A673 (cell line): ENCODE measurements at regions not wholly inside any gene's neighbourhood (a gene's known extent, or its start where the extent isn't known, plus 50 kb on each side); places are given as distances from the start of the nearest gene placed in this dataset.

ENCODE experiments used
- BruUV-seq: library from RNA; stranded (reverse); fragments of 400-500 nt; replicated peaks from 2 replicates; lab custom pipeline; 2021; lab: Mats Ljungman, UMichigan
- CTCF ChIA-PET: fragments of 300-600 bp; sonication (Branson Sonifier 250); formaldehyde crosslinking; loops from one replicate; lab custom pipeline; 2022; ENCODE audit warnings: antibody characterized with exemption; lab: Charles Lee
- POLR2A ChIA-PET: fragments of 300-600 bp; sonication (Branson Sonifier 250); formaldehyde crosslinking; loops from one replicate; lab custom pipeline; 2022; ENCODE audit warnings: antibody characterized with exemption; ENCODE audit not compliant: low non-redundant PET; lab: Charles Lee
- DNase-seq: peaks from one replicate; pipeline ENCODE4 v3.0.0-alpha.2; 2015; ENCODE audit warnings: low spot score
- H3K27ac ChIP-seq: fragments of 200-600 bp; sonication (generic); 2 replicates; pipeline ENCODE4 v1.5.1; 2016; ENCODE audit warnings: mixed run types, low read depth, mild to moderate bottlenecking, mixed read lengths, antibody characterized with exemption, low read length; ENCODE audit not compliant: poor library complexity, severe bottlenecking
- H3K27me3 ChIP-seq: fragments of 200-600 bp; sonication (generic); replicated peaks from 2 replicates; pipeline ENCODE4 v1.6.1; 2017; ENCODE audit warnings: mixed run types, low read depth, mild to moderate bottlenecking, mixed read lengths, antibody characterized with exemption, low read length; ENCODE audit not compliant: insufficient read depth, poor library complexity
- H3K36me3 ChIP-seq: fragments of 200-600 bp; sonication (generic); 2 replicates; pipeline ENCODE4 v1.6.1; 2016; ENCODE audit warnings: mixed run types, mild to moderate bottlenecking, mixed read lengths, antibody characterized with exemption, low read length; ENCODE audit not compliant: insufficient read depth, poor library complexity, severe bottlenecking
- H3K4me1 ChIP-seq: fragments of 200-600 bp; sonication (generic); 2 replicates; pipeline ENCODE4 v1.6.1; 2017; ENCODE audit warnings: mixed run types, mild to moderate bottlenecking, mixed read lengths, antibody characterized with exemption, low read length; ENCODE audit not compliant: insufficient read depth, poor library complexity, severe bottlenecking
- H3K4me3 ChIP-seq: fragments of 200-600 bp; sonication (generic); 2 replicates; pipeline ENCODE4 v1.5.1; 2016; ENCODE audit warnings: low read depth, mixed run types, mild to moderate bottlenecking, mixed read lengths, low read length; ENCODE audit not compliant: poor library complexity, severe bottlenecking
- H3K9me3 ChIP-seq: fragments of 200-600 bp; sonication (generic); 2 replicates; pipeline ENCODE4 v1.6.1; 2016; ENCODE audit warnings: mixed run types, low read depth, mild to moderate bottlenecking, mixed read lengths, antibody characterized with exemption, low read length; ENCODE audit not compliant: poor library complexity, severe bottlenecking
- CTCF ChIP-seq: fragments of 300-800, 200-600 bp; sonication (generic); conservative IDR thresholded peaks from 2 replicates; pipeline ENCODE4 v1.5.1; 2017; ENCODE audit warnings: low read depth, mild to moderate bottlenecking, antibody characterized with exemption, low read length, moderate library complexity, mixed read lengths
- EZH2 ChIP-seq: fragments of 200-600 bp; sonication (generic); IDR thresholded peaks from 2 replicates; pipeline ENCODE4 v1.6.1; 2017; ENCODE audit warnings: borderline replicate concordance, low read depth, mild to moderate bottlenecking, mixed read lengths, antibody characterized with exemption, low read length; ENCODE audit not compliant: poor library complexity, severe bottlenecking
- intact Hi-C: fragments of 100-400 bp; cut with micrococcal nuclease; formaldehyde crosslinking; loops from one replicate; pipeline ENCODE4 v1.10.0; 2022; ENCODE audit not compliant: unreplicated experiment

DNA sequence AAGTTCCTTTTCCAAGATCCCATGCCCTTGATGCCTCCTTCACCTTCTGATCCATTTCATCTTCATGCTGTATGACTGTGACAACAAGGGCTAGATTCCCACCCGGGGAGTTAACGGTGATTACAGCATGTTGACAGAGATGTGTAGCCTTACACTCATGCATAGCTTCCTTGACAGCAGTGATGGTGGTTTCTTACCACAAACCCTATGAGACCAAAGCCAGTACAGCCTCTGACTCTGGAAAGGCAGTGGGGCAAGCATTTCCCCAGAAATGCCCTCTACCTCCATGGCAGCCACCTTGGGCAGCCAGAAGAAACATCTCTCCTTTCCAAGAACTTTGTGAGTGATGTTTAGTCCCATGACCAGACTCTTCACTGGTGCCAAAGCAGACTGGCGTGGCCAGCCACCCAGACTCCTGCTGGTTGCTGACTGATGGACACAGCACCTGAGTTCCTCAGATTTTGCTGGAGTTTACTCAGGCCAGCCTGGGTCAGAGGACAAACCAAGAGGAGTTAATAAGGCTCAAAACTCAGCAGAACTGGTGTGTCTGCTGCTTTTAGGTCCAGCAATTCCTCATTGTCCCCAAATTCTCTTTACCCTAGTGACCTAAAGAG lies 199.7 kb upstream of the SLC27A6 start:
- ChIA-PET POLR2A (no interaction called here), CTCF (no interaction called here)
- H3K27ac ChIP-seq = no peak overlapping the region
- no peaks in the 10 kb centered on the region for H3K36me3 ChIP-seq
- TF ChIP-seq CTCF = no peak
- no peak for TF ChIP-seq EZH2
- no peak overlapping the region for H3K4me3 ChIP-seq
- no peak for DNase-seq
- no peaks in the 10 kb centered on the region for H3K4me1 ChIP-seq
- no peaks in the 10 kb centered on the region for H3K27me3 ChIP-seq
- no TSS peak for BruUV-seq
- no peaks in the 10 kb centered on the region for H3K9me3 ChIP-seq
- intact Hi-C loops = no loop called here

DNA sequence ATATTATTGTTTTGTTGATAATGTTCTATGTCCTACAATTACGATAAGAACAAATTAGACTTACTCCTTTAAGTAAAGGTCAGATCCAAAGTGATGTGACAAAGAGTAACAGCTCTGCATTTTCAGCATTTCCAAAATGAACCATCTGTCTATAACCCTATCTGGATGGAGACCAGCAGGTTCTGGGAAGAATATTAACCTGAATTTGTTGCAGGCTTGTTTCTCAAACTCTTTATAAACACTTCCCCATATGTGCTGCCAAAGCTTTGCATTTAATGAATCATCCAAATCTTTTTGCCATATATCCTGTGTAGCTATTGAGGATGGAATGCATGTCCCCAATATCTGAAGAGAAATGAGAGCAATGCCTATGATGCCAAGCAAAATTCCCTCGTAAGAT lies 198.9 kb upstream of the SLC27A6 start:
- no peaks in the 10 kb centered on the region for H3K36me3 ChIP-seq
- no peak overlapping the region for H3K27ac ChIP-seq
- TF ChIP-seq CTCF = no peak
- TF ChIP-seq EZH2 = no peak
- ChIA-PET POLR2A (no interaction called here), CTCF (no interaction called here)
- no peaks in the 10 kb centered on the region for H3K4me1 ChIP-seq
- no peaks in the 10 kb centered on the region for H3K9me3 ChIP-seq
- intact Hi-C loops = no loop called here
- no peaks in the 10 kb centered on the region for H3K27me3 ChIP-seq
- no TSS peak for BruUV-seq
- DNase-seq = no peak
- H3K4me3 ChIP-seq = no peak overlapping the region

- Histone ChIP-seq H3K36me3 (no peaks in the 10 kb centered on the region), H3K4me3 (no peak overlapping the region), H3K27ac (no peak overlapping the region), H3K4me1 (no peaks in the 10 kb centered on the region), H3K27me3 (no peaks in the 10 kb centered on the region), H3K9me3 (no peaks in the 10 kb centered on the region)
- BruUV-seq = no TSS peak
- ChIA-PET POLR2A (no interaction called here), CTCF (no interaction called here)
- intact Hi-C loops = no loop called here
- no peak for DNase-seq
- TF ChIP-seq EZH2 (no peak), CTCF (no peak)
These were observed 194.4 kb upstream of the SLC27A6 start for GRCh38 chr5:128770907-128771306.
